Testis (tissue), 2 donors: ENCODE measurements at regions not wholly inside any gene's neighbourhood (a gene's known extent, or its start where the extent isn't known, plus 50 kb on each side); places are given as distances from the start of the nearest gene placed in this dataset.

Experiments
- DNase-seq: peaks from one replicate; pipeline ENCODE4 v3.0.0-alpha.2; 2019
- H3K27ac ChIP-seq, 2 donors: fragments of 200-600 bp; sonication (generic); one replicate each; pipeline ENCODE4 v1.5.1; 2019
- H3K27me3 ChIP-seq: fragments of 200-600 bp; sonication (generic); one replicate; pipeline ENCODE4 v1.5.1; 2019
- H3K36me3 ChIP-seq: fragments of 200-600 bp; sonication (generic); one replicate; pipeline ENCODE4 v1.5.1; 2017; ENCODE audit warnings: low read depth; ENCODE audit errors: missing control alignments
- H3K4me1 ChIP-seq: fragments of 200-600 bp; sonication (generic); one replicate; pipeline ENCODE4 v1.5.1; 2019
- H3K4me3 ChIP-seq, 2 donors: fragments of 200-600 bp; sonication (generic); one replicate each; pipeline ENCODE4 v1.5.1; 2017 to 2019
- H3K9me3 ChIP-seq: fragments of 200-600 bp; sonication (generic); one replicate; pipeline ENCODE4 v1.5.1; 2017
- POLR2A ChIP-seq: fragments of 450-650 bp; IDR thresholded peaks from one replicate; pipeline ENCODE4 v1.6.1; 2017; ENCODE audit warnings: antibody characterized with exemption, mild to moderate bottlenecking, moderate library complexity
- WGBS, 2 donors: methylation state at CpG; one replicate each; pipeline ENCODE4 v1.1.5; 2018; 5-methylcytosine and 5-hydroxymethylcytosine counted together
- intact Hi-C: fragments of 100-400 bp; cut with DNase I; formaldehyde crosslinking; loops from one replicate; pipeline ENCODE4 v1.15.1; 2023; ENCODE audit warnings: low total_unique reads
- TF ChIP-seq, protein P1 (sequence below), 3 experiments: fragments of 450-650 bp in 2 of 3; fragments of 200-600 bp in 1 of 3; sonication (generic) in 1 of 3; IDR thresholded peaks; one replicate each; pipeline ENCODE4 v1.5.1; 2016 to 2019; ENCODE audit warnings: antibody characterized with exemption in 3 of 3, mild to moderate bottlenecking in 2 of 3, moderate library complexity in 1 of 3

- Histone ChIP-seq H3K27me3 (no peaks in the 10 kb centered on the region), H3K27ac (no peak overlapping the region), H3K4me1 (no peaks in the 10 kb centered on the region), H3K9me3 (no peaks in the 10 kb centered on the region), H3K4me3 (no peak overlapping the region), H3K36me3 (no peaks in the 10 kb centered on the region)
- intact Hi-C loops: no loop called here
- no peak for DNase-seq
- 65 to 84% methylated on average over 4 to 5 of the region's 5 CpGs for WGBS, 2 donors
- TF ChIP-seq POLR2A: no peak
- TF ChIP-seq, protein P1, sequence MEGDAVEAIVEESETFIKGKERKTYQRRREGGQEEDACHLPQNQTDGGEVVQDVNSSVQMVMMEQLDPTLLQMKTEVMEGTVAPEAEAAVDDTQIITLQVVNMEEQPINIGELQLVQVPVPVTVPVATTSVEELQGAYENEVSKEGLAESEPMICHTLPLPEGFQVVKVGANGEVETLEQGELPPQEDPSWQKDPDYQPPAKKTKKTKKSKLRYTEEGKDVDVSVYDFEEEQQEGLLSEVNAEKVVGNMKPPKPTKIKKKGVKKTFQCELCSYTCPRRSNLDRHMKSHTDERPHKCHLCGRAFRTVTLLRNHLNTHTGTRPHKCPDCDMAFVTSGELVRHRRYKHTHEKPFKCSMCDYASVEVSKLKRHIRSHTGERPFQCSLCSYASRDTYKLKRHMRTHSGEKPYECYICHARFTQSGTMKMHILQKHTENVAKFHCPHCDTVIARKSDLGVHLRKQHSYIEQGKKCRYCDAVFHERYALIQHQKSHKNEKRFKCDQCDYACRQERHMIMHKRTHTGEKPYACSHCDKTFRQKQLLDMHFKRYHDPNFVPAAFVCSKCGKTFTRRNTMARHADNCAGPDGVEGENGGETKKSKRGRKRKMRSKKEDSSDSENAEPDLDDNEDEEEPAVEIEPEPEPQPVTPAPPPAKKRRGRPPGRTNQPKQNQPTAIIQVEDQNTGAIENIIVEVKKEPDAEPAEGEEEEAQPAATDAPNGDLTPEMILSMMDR (IDR thresholded peaks at IDR 0.05): no peak
These were observed 89.5 kb upstream of the TRPC3 start for GRCh38 chr4:122041312-122041711.

DNA sequence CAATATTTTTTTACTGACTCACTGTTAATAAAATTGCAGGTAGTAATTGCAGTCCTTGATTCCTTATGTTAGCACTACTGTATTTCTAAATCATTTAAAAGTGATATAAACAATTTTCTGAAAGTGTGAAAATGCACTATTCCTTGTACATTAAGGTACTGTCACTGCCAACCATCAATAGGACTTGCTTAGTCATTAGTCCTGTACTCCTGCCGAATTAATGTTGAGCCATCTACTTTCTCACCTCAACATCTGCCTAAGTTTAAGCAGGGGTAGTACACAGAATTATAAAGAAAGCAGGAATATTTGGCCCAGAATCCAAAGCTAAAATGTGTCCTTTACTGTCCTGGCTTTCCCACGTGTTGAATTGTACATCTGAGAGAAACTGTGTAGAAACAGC lies 87.0 kb upstream of the TRPC3 start:
- Histone ChIP-seq H3K27me3 (no peaks in the 10 kb centered on the region), H3K4me3 (no peak overlapping the region), H3K36me3 (no peaks in the 10 kb centered on the region), H3K9me3 (no peaks in the 10 kb centered on the region), H3K27ac (no peak overlapping the region), H3K4me1 (no peaks in the 10 kb centered on the region)
- WGBS, 2 donors: 12 to 16% methylated on average over 2 of the region's 2 CpGs
- TF ChIP-seq POLR2A: no peak
- TF ChIP-seq, protein P1 (IDR thresholded peaks at IDR 0.05): no peak
- intact Hi-C loops: no loop called here
- DNase-seq: no peak

GRCh38 chr4:122034619-122035018 lies 82.8 kb upstream of the TRPC3 start:
- Histone ChIP-seq H3K4me1 (no peaks in the 10 kb centered on the region), H3K9me3 (no peaks in the 10 kb centered on the region), H3K4me3 (no peak overlapping the region), H3K27ac (no peak overlapping the region), H3K36me3 (no peaks in the 10 kb centered on the region), H3K27me3 (no peaks in the 10 kb centered on the region)
- DNase-seq: no peak
- intact Hi-C loops: no loop called here
- WGBS, 2 donors: 79 to 85% methylated on average over 1 of the region's 1 CpG
- TF ChIP-seq POLR2A: no peak
- TF ChIP-seq, protein P1 (IDR thresholded peaks at IDR 0.05): no peak

DNA sequence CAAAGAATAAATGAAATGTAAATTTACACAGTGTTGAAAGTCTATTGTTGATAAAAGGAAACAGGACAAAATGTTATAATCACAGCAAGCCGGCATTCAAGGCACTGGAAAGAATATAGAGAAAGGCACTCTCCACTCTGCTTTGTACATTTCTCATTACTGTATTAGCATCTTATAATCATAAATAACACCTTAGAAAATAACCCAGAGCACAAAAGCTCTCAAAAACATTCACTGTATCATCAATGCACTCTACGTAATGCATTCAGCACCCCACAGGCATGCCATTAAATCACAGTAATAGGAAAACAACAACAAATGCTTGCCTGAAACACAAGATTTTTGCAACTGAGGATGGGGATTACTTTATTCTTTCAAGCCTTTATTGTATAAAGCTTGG lies 75.3 kb upstream of the TRPC3 start:
- DNase-seq: no peak
- H3K4me1 ChIP-seq: no peaks in the 10 kb centered on the region
- H3K27me3 ChIP-seq: no peaks in the 10 kb centered on the region
- H3K36me3 ChIP-seq: no peaks in the 10 kb centered on the region
- intact Hi-C loops: no loop called here
- 80 to 89% methylated on average over 2 of the region's 2 CpGs for WGBS, 2 donors
- H3K4me3 ChIP-seq: no peak overlapping the region
- no peak for TF ChIP-seq POLR2A
- TF ChIP-seq, protein P1 (IDR thresholded peaks at IDR 0.05): no peak
- no peaks in the 10 kb centered on the region for H3K9me3 ChIP-seq
- no peak overlapping the region for H3K27ac ChIP-seq

GRCh38 chr4:122017296-122017695 lies 65.4 kb upstream of the TRPC3 start:
- WGBS, 2 donors: 23 to 31% methylated on average over 2 of the region's 2 CpGs
- Histone ChIP-seq H3K36me3 (no peaks in the 10 kb centered on the region), H3K27me3 (no peaks in the 10 kb centered on the region), H3K4me1 (no peaks in the 10 kb centered on the region), H3K27ac (no peak overlapping the region), H3K9me3 (no peaks in the 10 kb centered on the region), H3K4me3 (no peak overlapping the region)
- TF ChIP-seq, protein P1 (IDR thresholded peaks at IDR 0.05): no peak
- TF ChIP-seq POLR2A: no peak
- no peak for DNase-seq
- intact Hi-C loops: no loop called here
